CD4-positive, alpha-beta T cell treated with Interleukin-15 for 4 hours (primary cell): ENCODE measurements at regions not wholly inside any gene's neighbourhood (a gene's known extent, or its start where the extent isn't known, plus 50 kb on each side); places are given as distances from the start of the nearest gene placed in this dataset.
"Not testable (repeated sequence)": the region's sequence is repeated elsewhere in the genome, so short reads cannot be mapped to it uniquely, and the experiment has no call there.

ENCODE experiments used
- DNase-seq: peaks from one replicate; pipeline ENCODE4 v3.0.0-alpha.2; 2020; ENCODE audit warnings: low spot score

DNA sequence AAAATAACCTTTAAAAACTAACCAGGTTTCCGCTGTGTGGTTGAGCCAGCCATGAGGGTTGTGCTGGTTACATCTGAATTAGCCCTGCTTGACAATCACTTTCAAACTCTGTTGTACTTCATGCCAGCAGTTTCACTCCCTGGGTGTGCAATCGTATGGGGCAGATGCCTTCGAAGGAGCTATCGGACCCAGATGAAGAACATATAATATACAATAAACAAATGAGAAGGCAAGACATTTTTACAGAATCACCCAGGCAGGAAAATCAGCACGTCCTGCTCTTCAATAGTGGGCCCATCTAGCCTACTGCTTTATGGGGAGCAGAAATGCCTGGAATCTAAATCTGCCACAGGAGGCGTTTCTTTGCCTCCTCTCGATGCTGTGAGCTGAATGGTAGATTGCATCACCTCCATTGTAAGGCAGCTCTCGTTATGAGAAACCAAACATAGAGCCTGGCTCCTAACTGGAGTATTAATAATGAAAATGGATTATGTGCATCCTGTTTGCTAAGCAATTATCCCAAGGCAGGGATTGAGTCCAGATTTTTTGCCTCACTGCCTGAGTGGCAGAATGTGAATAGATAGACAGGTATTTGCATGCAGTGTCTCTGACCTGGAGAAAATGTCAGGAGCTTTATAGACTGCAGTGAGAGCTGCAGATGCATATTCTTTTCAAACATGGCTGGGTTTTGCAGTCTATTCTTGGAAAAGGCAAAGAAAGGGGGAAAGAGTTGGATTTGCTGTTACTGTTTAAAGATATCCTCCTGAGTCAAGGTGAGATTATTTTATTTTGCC, 143.3 kb upstream of the SMARCA2 start:
- DNase-seq = no peak

DNA sequence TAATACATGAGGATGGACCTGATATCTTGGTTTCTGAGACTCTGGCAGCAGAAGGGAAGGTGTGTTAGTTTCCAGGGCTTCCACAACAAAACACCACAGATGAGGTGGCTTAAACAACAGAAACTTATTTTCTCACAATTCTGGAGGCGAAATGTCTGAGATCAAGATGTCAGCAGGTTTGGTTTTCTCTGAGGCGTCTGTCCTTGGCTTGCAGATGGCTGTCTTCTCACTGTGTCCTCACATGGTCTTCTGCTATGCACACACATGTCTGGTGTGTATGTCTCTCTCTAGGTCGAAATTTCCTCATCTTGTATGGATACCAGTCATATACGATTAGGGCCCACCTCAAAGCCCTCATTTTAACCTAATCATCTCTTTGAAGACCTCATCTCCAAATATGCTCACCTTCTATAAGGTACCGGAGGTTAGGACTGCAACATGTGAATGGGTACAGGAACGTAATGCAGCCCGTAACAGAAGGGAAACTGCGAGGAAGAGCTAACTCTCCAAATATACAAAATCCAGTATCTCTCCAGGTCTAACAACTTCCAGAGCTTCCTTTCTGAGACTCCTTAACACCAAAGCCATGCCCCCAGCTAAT, 139.8 kb upstream of the SMARCA2 start:
- no peak for DNase-seq

DNA sequence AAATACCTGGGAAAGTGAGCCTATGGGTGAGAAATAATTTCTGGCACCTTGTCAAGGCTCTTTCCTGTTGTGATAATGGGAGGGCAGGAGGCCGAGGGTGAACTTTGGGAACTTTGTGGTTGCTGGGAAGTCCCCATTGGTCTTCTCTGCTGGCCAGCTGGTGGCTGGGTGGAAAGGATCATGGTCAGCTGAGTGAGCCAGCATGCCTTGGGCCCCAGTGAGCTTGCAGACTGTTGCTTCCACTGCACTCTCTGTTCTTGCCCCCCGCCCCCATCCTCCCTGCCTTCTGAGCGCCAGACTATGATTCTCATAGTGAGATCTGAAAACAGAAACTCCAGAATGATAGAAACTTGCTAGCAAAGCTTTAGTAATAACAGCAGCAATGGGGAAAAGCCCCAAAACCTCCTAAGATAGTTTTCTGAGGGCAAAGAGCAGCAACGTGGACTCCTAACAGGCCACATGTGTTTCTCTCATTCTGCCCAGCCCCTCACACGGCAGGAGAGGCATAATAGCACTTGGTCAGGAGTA, 139.2 kb upstream of the SMARCA2 start:
- DNase-seq = no peak

DNA sequence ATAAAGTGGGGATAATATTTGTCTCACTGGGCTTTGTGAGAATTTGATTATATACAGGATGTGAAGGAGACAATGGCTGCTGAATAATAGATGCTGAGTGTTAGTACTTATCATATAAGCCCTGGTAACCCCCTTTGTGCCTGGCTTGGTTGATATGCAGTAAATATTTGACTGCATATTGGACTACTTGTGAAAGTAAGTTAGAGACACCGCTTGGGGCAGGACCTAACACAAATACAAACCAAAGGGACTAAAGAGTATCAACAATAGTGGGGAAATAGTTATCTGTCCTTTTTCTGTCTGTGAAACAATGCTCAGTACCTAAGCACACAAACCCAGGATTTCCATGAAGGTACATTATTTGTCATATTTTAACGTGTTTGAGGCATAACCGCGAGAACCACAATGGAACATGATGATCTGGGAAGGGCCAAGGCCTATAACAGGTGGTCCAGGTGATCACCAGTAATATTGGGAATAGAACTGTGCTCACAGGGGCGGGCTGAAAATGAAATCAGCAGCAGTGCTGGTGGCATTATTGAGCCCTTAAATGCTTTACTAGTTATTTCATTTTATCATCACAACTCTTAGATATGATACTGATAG, 138.2 kb upstream of the SMARCA2 start:
- DNase-seq = no peak

DNA sequence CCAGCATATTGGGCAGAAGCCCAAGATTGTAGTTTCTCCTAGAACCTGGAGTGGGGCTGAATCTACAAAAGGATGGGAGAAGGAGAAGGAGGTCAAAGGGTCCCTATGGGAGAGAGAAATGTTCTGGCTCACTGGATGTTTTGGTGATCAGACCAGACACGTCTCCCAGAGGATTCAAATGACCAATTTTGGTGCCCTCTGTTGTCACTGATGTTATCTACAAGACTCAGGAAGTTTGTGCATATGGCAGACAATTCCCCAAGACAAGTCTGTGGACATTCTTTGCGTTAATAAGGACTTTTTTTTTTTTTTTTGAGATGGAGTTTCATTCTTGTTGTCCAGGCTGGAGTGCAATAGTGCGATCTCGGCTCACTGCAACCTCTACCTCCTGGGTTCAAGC, 137.2 kb upstream of the SMARCA2 start:
- no peak for DNase-seq

DNA sequence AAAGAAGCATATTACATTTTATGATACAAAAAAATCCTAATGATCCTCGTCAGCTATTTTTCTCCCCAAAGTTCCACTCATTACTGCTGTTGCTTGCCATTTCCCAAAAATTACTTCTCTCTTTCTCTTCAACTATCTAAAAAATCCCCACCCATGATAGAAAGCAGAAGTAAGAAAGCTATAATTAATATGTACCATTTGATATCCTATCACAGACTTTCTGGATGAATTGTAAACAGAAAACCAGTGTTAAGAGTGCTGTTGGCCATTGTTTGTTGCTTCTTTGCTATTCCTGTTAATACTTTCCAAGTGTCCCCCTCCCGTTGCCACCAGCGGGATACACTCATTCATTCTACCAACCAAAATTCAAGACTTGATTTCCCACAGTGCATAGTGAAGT, 136.3 kb upstream of the SMARCA2 start:
- no peak for DNase-seq

DNA sequence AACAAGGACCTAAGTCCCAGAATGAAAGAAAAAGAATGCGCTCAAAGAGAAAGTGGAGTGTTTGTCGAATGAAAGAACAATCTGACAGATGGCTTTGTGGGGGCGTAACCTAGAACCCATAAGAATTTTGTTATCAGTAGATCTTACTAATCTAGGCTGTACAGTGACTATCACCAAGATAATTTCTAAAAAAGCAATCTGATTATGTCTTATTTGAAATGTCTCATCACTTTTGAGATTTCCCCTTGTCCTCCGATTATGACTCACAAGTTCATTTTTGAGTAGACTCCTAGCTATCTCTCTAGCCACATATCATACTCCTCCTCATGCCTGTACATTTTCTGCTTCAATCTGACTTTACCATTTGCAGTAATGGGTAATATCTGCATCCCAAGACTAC, 135.6 kb upstream of the SMARCA2 start:
- DNase-seq = no peak

DNA sequence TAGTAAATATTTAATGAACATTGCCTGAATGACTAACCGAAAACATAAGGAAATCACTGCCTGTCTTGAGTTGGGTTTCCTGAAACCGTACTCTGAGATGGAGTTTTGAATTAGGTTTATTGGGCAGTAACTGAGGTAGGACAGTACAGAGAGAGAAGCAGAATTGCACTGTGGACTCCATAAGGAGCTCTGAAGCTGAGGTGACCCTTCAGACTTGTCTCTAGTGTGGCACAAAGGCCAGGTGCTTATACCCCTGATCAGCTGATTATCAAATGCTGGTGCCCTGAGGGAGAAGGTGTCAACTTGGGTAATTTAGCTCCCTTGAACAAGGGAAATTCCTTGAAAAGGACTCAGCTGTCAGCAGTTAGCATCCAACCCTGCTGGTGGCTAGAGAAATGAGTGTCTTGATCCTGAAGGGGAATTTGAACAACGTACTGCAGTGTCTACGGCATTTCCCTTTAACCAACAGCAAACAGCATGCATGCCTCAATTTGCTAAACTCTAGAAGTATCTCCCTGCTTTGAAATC, 135.0 kb upstream of the SMARCA2 start:
- no peak for DNase-seq

DNA sequence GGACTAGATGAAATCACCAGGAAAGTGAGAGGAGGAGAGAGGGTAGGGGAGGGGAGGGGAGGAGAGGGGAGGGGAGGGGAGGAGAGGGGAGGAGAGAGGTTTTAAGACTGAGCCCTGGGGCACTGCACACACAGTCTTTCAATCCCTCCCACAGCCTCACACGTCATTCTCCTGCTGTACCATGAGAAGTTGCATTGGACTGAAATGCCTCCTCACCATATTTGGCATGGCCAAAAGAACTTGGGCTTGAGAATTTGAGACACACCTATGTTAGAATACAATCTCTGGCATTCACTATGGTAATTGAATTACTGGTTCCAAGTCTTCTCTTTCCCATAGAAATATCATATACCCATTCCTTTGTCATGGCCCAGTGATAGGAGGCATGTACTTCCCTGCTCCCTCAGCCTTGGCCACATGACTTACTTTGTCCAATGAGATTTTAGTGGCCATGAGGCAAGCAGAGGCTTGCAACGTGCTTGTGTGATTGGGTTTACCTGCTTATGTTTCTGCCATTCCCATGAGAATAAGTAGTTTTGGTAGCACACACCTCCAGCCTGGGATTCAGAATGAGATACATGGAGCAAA, 133.3 kb upstream of the SMARCA2 start:
- DNase-seq = no peak

DNA sequence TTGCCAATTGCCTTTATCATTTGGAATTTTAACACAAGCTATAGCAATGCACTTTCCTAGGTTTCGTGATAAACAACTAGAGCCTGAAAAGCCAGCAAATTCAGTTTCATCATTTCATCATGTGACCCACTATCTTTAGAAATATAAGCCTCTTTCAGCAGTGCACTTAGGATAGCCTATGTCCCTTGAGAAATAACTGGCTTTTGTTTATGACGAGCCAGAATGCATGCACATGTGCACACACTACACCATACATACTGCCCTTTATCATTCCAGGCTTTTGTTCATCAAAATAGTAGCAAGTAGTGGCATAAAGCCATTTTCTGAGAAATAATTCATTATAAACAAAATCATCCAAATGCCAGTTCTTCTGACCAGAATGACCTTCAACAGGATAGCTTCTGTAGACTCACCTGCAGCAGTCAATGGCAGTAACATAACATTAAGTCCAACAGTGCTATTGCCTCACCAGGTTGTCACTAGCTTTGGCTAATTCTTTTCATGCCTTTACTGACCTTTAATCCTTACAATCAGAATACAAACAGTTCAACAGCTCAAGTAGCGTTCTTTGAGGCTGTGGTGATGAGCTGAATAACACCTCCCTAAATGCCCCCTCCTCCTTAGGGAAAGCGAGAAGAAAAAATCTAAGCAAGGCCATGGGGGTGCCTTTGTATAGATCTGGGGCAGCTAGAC, 132.3 kb upstream of the SMARCA2 start:
- no peak for DNase-seq

DNA sequence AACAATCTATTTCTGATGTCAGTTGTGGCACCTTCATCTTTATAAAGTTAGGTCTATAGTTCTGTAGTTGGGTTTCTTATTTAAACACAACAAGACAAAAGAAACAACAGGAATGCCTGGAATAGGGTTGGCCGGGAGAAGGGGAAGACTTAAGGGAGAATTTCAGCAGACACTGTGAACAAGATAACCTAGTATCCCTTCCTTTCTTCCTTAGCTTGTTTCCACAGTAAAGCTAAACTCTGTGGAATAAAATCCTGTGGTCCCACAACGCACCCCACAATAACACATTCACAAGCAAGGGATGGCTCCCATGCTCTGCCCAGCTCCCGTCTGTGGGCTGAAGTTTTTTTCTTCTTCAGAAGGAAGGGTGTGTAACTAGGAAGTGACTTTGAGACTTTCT, 124.9 kb upstream of the SMARCA2 start:
- DNase-seq = no peak

DNA sequence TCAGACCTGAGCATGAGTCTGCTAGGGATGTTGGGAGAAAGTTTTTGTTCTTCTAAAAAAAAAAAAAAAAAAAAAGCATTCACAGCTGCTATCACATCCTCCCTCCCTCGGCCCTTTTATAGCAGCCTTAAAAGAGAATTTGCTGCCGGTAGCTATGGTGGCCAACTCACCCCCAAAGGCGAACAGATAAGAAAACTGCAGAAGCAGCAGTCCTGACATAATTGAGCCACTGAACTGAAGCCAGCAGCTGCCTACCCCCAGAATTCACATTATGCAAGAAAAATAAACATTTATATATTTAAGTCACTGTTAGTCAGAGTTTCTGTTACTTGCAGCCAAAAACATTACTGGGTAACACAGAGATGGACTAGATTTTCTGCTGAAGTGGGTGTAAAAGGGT, 124.3 kb upstream of the SMARCA2 start:
- DNase-seq = no peak

DNA sequence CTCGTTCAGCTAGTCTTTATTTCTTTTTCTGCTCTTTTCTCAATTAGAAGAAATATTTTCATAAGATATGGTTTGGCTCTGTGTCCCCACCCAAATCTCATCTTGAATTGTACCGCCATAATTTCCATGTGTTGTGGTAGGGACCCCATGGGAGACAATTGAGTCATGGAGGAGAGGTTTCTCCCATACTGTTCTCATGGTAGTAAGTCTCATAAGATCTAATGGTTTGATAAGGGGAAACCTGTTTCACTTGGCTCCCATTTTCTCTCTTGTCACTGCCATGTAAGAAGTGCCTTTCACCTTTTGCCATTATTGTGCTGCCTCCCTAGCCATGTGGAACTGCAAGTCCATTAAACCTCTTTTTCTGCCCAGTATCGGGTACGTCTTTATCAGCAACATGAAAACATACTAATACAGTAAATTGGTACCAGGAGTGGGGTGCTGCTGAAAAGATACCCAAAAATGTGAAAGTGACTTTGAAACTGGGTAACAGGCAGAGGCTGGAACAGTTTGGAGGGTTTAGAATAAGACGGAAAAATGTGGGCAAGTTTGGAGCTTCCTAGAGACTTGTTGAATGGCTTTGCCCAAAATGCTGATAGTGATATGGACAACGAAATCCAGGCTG, 112.0 kb upstream of the SMARCA2 start:
- DNase-seq = not testable (repeated sequence)

DNA sequence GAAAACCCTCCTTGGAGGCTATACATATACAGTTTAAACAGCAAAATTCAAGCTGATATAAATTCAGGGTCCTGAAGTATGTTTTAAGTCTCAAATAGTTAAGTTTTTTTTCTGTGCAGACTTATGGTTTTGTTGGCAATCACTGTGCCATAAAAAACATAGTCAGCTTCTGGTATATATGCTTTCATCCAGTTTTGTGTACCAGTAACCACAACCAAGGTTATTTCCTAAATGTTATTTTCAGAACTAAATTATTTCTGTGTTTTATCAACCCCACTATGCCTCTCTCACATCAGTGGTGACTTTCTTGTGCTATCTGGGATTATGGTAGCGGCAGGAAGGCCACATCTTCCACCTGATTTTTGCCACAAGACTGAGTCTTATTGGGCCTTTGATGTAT, 107.7 kb upstream of the SMARCA2 start:
- DNase-seq = no peak

DNA sequence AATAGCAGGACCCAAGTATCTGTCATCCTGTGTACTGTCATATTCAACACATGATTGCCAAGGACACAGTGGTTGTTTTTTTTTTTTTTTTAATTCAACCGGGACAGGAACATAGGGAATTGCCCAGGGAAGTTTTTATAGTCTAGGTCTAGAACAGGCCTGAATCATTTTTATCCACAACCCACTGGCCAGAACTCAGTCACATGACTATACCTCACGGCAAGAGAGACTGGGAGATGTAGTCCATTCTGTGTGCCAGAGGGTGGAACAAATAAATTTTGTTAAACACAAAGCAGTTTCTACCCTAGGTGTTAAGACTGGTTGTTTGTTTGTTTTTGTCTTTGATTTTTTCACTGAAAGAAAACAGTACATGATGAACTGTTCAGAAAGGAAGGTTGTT, 105.8 kb upstream of the SMARCA2 start:
- DNase-seq = no peak

DNA sequence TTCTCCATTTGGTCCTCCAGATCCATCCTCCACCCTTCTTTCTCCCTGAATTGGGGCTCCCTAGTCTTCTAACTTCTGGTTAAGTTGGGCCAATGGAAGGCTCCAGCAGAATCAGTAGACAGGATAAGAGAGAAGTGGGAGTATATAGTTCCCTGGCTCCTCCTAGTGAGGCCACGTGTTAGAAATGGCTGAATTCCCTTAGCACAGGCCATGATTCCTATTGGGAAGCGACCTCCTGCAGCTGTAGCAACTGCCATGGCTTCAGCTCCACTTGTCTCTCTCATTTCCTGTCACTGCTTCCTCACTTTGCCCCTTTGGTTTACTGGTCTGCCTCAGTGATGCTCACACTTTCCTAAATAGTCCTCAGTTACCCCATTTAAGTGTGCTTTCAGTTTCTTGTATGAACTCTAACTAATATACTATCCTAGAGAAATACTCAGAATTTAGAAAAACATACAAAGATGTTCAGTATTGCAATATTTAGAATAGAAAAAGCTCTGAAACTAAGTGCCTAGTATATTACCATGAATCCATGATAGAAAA, 104.8 kb upstream of the SMARCA2 start:
- no peak for DNase-seq

DNA sequence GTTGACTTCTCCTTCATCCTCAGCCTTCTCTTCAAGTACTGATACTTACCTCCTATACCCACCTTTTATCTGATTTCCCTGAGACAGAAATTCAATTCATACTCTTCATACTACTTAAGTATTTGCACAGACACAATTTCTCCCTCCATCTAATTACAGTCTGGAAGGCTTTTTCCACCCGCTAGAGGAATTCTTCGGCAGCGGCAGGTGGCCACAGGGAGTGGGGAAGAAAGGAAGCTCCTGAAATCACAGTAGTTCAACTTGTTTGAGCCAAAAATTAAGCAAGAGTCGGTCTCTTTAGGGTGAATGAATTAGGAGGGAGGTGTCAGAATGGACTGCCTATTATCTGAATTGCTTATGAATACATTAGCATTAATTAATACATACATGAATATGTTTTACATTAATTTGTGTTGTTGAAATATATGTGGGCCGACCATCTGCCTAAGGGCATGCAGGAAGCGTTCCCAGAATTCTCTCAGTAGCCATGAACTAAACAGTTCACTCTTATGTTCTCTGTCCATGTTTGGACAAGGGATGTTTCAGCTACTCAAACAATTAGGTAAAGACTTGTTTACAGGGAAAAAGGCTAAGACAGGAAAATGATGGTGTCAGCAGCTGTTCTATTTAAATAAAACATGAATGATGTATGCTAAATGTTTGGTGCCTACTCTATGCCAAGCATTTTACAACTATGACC, 101.4 kb upstream of the SMARCA2 start:
- no peak for DNase-seq

DNA sequence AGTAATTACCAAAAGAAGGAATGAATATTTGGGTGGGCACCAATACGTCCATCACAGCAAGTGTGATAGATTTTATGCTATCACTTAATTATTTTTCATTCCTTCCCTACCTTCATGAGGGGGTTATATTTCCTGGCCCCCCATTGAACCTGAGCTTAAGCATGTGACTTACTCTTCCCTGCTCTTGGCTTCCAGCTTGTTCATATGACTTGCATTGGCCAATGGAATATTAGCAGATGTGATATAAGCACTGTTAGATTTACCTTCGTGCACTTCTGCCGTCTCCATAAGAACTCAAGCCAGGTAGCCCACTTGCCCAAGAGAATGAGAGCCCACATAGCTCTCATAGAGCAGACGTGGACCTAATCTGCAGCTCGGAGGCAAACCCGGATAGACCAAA, 99.1 kb upstream of the SMARCA2 start:
- no peak for DNase-seq

DNA sequence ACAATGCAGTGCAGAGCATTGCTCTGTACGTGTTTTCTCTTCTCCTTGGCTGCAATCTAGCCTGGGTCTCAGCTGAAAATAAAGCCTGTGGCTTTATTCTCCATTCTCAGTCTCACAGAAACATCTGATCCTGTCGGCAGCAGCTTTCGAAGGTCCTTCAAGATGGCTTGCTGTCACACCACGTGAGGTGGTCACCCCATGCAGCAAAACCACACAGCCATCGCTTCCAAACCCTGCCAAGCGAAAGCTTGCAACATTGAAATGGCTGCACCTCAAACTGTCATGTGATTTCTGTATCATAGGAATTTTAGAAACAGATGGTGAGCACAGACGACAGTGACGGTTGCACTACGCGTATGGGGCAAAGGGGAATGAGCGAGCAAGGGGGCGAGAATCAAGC, 98.5 kb upstream of the SMARCA2 start:
- no peak for DNase-seq

DNA sequence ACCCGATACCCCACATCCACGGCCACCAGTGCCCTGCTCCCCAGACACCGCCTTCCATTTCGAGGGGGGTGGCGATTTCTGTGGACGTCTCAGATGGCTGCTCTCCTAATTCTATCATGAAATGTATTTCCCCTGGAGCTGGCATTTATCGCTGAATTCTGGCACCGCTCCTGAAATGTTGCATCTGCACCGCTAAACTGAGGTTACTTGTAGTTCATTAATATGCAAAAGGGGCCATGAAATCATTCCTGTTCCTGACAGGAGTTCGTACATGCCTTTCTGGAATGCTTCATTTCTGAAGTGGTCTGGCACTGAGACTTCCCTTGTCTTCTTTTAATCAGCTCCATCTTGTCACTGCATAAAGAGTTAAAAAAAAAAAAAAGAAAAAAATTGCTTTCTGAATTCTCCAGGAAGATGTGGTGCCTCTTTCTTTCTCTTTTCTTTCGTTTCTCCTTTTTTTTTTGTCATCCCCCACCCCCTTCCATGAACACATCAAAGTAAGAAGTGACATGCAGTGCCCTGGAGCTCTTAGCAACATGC, 97.7 kb upstream of the SMARCA2 start:
- DNase-seq = no peak
